ENCODE measurements at regions not wholly inside any gene's neighbourhood (a gene's known extent, or its start where the extent isn't known, plus 50 kb on each side); places are given as distances from the start of the nearest gene placed in this dataset.

- Histone ChIP-seq H4K20me1 (ENCODE audit: control insufficient read depth, extremely low read depth, insufficient read depth, low read length) (no peaks in the 10 kb centered on the region), H3K9me1 (ENCODE audit: control insufficient read depth, extremely low read depth, insufficient read depth, low read length) (no peaks in the 10 kb centered on the region), H2AFZ (ENCODE audit: control insufficient read depth, low read length) (no peak overlapping the region), H3K4me1 (ENCODE audit: control insufficient read depth, extremely low read depth, insufficient read depth, low read length) (no peaks in the 10 kb centered on the region), H3K27me3 (ENCODE audit: control insufficient read depth, extremely low read depth, insufficient read depth, low read length) (peaks cover 15% of the 10 kb centered on the region), H3K4me2 (ENCODE audit: control insufficient read depth, extremely low read depth, insufficient read depth, low read depth, low read length) (no peak overlapping the region), H3K79me2 (ENCODE audit: control insufficient read depth, insufficient read depth, low read length) (no peaks in the 10 kb centered on the region), H3K36me3 (ENCODE audit: control insufficient read depth in 2 of 2, extremely low read depth in 1 of 2, insufficient read depth in 2 of 2, low read length in 2 of 2) (no peaks in the 10 kb centered on the region), H3K9ac (ENCODE audit: control insufficient read depth, extremely low read depth, insufficient read depth, low read length) (no peak overlapping the region), H3K4me3 (ENCODE audit: control insufficient read depth in 2 of 3, extremely low read depth in 1 of 3, insufficient read depth in 2 of 3, low read depth in 1 of 3, low read length in 3 of 3) (no peak overlapping the region), H3K27ac (ENCODE audit: control insufficient read depth, insufficient read depth, low read length) (no peak overlapping the region), H3K9me3 (ENCODE audit: control insufficient read depth, low read depth, low read length) (no peaks in the 10 kb centered on the region)
- FAIRE-seq (no peak), DNase-seq (ENCODE audit: low read depth, low spot score) (no peak)
- dilution Hi-C loops (cut with MboI; ENCODE audit: extremely low pct_ligation_motif_present, low sequenced_read_pairs) = no loop called here
- TF ChIP-seq EZH2 (IDR thresholded peaks at IDR 0.05; ENCODE audit: low read length) = no peak
- no peak for TF ChIP-seq CTCF (optimal IDR thresholded peaks at IDR 0.05 in 1 of 3, IDR thresholded peaks at IDR 0.05 in 1 of 3, conservative IDR thresholded peaks at IDR 0.05 in 1 of 3; ENCODE audit: extremely low read depth in 1 of 3, insufficient read depth in 2 of 3, low read length in 3 of 3)
Measured at GRCh38 chr9:96129747-96130146, 172.2 kb downstream of the HSD17B3 start.

DNA sequence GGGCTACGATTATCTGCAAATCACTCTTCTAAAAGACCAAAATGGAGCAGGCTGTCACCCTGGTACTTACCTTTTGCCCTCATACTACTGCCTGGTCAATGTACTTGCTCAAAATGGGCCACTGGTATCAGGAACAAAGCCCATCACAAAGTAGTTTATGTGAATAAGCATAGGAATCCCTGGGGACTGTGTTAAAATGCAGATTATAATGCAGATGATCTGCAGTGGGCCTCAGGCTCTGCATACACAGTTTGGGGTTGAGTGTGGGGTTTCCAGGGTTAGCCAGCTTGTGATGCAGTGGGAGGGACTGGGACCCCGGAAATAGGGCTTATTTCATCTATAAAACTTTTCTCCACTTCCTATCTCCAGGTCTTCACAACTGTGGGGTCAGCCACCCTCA, 173.1 kb downstream of the HSD17B3 start:
- H3K79me2 ChIP-seq (ENCODE audit: control insufficient read depth, insufficient read depth, low read length) = no peaks in the 10 kb centered on the region
- DNase-seq (ENCODE audit: low read depth, low spot score) = no peak
- H3K4me2 ChIP-seq (ENCODE audit: control insufficient read depth, extremely low read depth, insufficient read depth, low read depth, low read length) = no peak overlapping the region
- TF ChIP-seq EZH2 (IDR thresholded peaks at IDR 0.05; ENCODE audit: low read length) (no peak), CTCF (optimal IDR thresholded peaks at IDR 0.05 in 1 of 3, IDR thresholded peaks at IDR 0.05 in 1 of 3, conservative IDR thresholded peaks at IDR 0.05 in 1 of 3; ENCODE audit: extremely low read depth in 1 of 3, insufficient read depth in 2 of 3, low read length in 3 of 3) (no peak)
- no peaks in the 10 kb centered on the region for H4K20me1 ChIP-seq (ENCODE audit: control insufficient read depth, extremely low read depth, insufficient read depth, low read length)
- H3K9ac ChIP-seq (ENCODE audit: control insufficient read depth, extremely low read depth, insufficient read depth, low read length) = no peak overlapping the region
- no peak for FAIRE-seq
- peaks cover 18% of the 10 kb centered on the region for H3K27me3 ChIP-seq (ENCODE audit: control insufficient read depth, extremely low read depth, insufficient read depth, low read length)
- dilution Hi-C loops (cut with MboI; ENCODE audit: extremely low pct_ligation_motif_present, low sequenced_read_pairs) = no loop called here
- H3K4me3 ChIP-seq (ENCODE audit: control insufficient read depth in 2 of 3, extremely low read depth in 1 of 3, insufficient read depth in 2 of 3, low read depth in 1 of 3, low read length in 3 of 3) = no peak overlapping the region
- H3K9me1 ChIP-seq (ENCODE audit: control insufficient read depth, extremely low read depth, insufficient read depth, low read length) = no peaks in the 10 kb centered on the region
- no peaks in the 10 kb centered on the region for H3K36me3 ChIP-seq (ENCODE audit: control insufficient read depth in 2 of 2, extremely low read depth in 1 of 2, insufficient read depth in 2 of 2, low read length in 2 of 2)
- H3K9me3 ChIP-seq (ENCODE audit: control insufficient read depth, low read depth, low read length) = no peaks in the 10 kb centered on the region
- no peak overlapping the region for H3K27ac ChIP-seq (ENCODE audit: control insufficient read depth, insufficient read depth, low read length)
- no peak overlapping the region for H2AFZ ChIP-seq (ENCODE audit: control insufficient read depth, low read length)
- H3K4me1 ChIP-seq (ENCODE audit: control insufficient read depth, extremely low read depth, insufficient read depth, low read length) = no peaks in the 10 kb centered on the region

Measured in keratinocyte (primary cell).